Brain microvascular endothelial cell (primary cell): ENCODE measurements at regions not wholly inside any gene's neighbourhood (a gene's known extent, or its start where the extent isn't known, plus 50 kb on each side); places are given as distances from the start of the nearest gene placed in this dataset.

Experiments
- DNase-seq: peaks from one replicate; pipeline ENCODE4 v3.0.0-alpha.2; 2020
- H3K27ac ChIP-seq: fragments of 250-450 bp; sonication (Bioruptor Pico); 2 replicates; pipeline ENCODE4 v1.5.1; 2020; ENCODE audit warnings: mild to moderate bottlenecking, moderate library complexity
- H3K27me3 ChIP-seq: fragments of 250-450 bp; sonication (Bioruptor Pico); replicated peaks from 2 replicates; pipeline ENCODE4 v1.5.1; 2020; ENCODE audit warnings: mild to moderate bottlenecking
- H3K36me3 ChIP-seq: fragments of 250-450 bp; sonication (Bioruptor Pico); replicated peaks from 2 replicates; pipeline ENCODE4 v1.5.1; 2020; ENCODE audit warnings: mild to moderate bottlenecking
- H3K4me3 ChIP-seq: 2 replicates; pipeline ENCODE4 v1.5.1; 2011; ENCODE audit warnings: low read depth, mild to moderate bottlenecking, control low read depth, low read length, moderate library complexity
- CTCF ChIP-seq: IDR thresholded peaks from 2 replicates; pipeline ENCODE4 v1.5.1; 2011; ENCODE audit warnings: low read depth, mild to moderate bottlenecking, moderate library complexity, low read length, control low read depth, inconsistent platforms; ENCODE audit errors: missing control alignments
- in situ Hi-C: cut with HindIII; loops from 2 replicates; pipeline ENCODE4 v1.10.0; 2017; ENCODE audit warnings: low sequenced_read_pairs, low pct_ligation_motif_present

GRCh38 chr12:77497647-77498046 lies 333.0 kb upstream of the NAV3 start:
- DNase-seq = no peak
- in situ Hi-C loops = no loop called here
- no peaks in the 10 kb centered on the region for H3K36me3 ChIP-seq
- no peak overlapping the region for H3K27ac ChIP-seq
- H3K4me3 ChIP-seq = no peak overlapping the region
- no peak for TF ChIP-seq CTCF
- H3K27me3 ChIP-seq = no peaks in the 10 kb centered on the region

DNA sequence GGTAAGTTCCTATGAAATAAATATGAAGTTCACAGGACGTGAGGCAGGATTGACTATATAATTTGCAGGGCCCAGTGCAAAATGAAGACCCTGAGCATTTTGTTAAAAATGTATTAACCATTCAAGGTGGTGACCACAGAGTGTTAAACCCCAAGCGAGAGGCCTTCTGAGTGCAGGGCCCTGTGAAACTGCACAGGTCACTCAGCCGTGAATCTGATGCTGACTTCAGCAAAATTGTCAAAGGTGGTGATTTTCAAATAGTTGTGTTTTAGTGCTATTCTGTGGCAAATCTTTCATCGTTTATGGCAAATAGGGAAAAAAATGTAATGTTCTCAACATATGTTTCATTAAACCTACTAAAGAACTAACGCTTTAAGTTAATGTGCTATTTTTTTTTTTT lies 334.0 kb upstream of the NAV3 start:
- in situ Hi-C loops = no loop called here
- Histone ChIP-seq H3K36me3 (no peaks in the 10 kb centered on the region), H3K4me3 (no peak overlapping the region), H3K27me3 (no peaks in the 10 kb centered on the region), H3K27ac (no peak overlapping the region)
- no peak for DNase-seq
- no peak for TF ChIP-seq CTCF

- in situ Hi-C loops = no loop called here
- no peaks in the 10 kb centered on the region for H3K27me3 ChIP-seq
- no peaks in the 10 kb centered on the region for H3K36me3 ChIP-seq
- H3K4me3 ChIP-seq = no peak overlapping the region
- TF ChIP-seq CTCF = no peak
- no peak overlapping the region for H3K27ac ChIP-seq
- no peak for DNase-seq
Observed at GRCh38 chr12:77494296-77494695, 336.4 kb upstream of the NAV3 start.

GRCh38 chr12:77493302-77494168 lies 337.2 kb upstream of the NAV3 start:
- in situ Hi-C loops = no loop called here
- Histone ChIP-seq H3K36me3 (no peaks in the 10 kb centered on the region), H3K27ac (no peak overlapping the region), H3K4me3 (no peak overlapping the region), H3K27me3 (no peaks in the 10 kb centered on the region)
- no peak for DNase-seq
- TF ChIP-seq CTCF = no peak

GRCh38 chr12:77492536-77492935 lies 338.2 kb upstream of the NAV3 start:
- no peaks in the 10 kb centered on the region for H3K27me3 ChIP-seq
- H3K4me3 ChIP-seq = no peak overlapping the region
- DNase-seq = no peak
- in situ Hi-C loops = no loop called here
- no peaks in the 10 kb centered on the region for H3K36me3 ChIP-seq
- H3K27ac ChIP-seq = no peak overlapping the region
- TF ChIP-seq CTCF = no peak
